HEK293 (cell line): ENCODE measurements at regions not wholly inside any gene's neighbourhood (a gene's known extent, or its start where the extent isn't known, plus 50 kb on each side); places are given as distances from the start of the nearest gene placed in this dataset.

Experiments used
- CTCF ChIP-seq: fragments of 450-650 bp; formaldehyde crosslinking; IDR thresholded peaks from 2 replicates; pipeline ENCODE4 v1.5.1; 2016; ENCODE audit warnings: missing biosample characterization, missing genetic modification characterization
- ZBTB20 ChIP-seq: fragments of 450-650 bp; formaldehyde crosslinking; IDR thresholded peaks from 2 replicates; pipeline ENCODE4 v1.5.1; 2016; ENCODE audit warnings: missing biosample characterization, missing genetic modification characterization
- ZNF239 ChIP-seq: fragments of 450-650 bp; formaldehyde crosslinking; IDR thresholded peaks from 2 replicates; pipeline ENCODE4 v1.5.1; 2016; ENCODE audit warnings: missing biosample characterization, missing genetic modification characterization
- ZNF416 ChIP-seq: fragments of 450-650 bp; formaldehyde crosslinking; IDR thresholded peaks from 2 replicates; pipeline ENCODE4 v1.5.1; 2016; ENCODE audit warnings: missing biosample characterization, missing genetic modification characterization
- TF ChIP-seq, protein P1 (sequence below): fragments of 450-650 bp; formaldehyde crosslinking; IDR thresholded peaks from 2 replicates; pipeline ENCODE4 v1.5.1; 2017; ENCODE audit warnings: missing biosample characterization, missing genetic modification characterization
- TF ChIP-seq, protein P2 (sequence below): fragments of 450-650 bp; IDR thresholded peaks from 2 replicates; pipeline ENCODE4 v1.5.1; 2018; ENCODE audit warnings: missing biosample characterization, mild to moderate bottlenecking, missing genetic modification characterization

GRCh38 chr13:66037096-66037495 is 1193.0 kb downstream of the PCDH9 start:
- TF ChIP-seq, protein P1, sequence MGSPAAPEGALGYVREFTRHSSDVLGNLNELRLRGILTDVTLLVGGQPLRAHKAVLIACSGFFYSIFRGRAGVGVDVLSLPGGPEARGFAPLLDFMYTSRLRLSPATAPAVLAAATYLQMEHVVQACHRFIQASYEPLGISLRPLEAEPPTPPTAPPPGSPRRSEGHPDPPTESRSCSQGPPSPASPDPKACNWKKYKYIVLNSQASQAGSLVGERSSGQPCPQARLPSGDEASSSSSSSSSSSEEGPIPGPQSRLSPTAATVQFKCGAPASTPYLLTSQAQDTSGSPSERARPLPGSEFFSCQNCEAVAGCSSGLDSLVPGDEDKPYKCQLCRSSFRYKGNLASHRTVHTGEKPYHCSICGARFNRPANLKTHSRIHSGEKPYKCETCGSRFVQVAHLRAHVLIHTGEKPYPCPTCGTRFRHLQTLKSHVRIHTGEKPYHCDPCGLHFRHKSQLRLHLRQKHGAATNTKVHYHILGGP (tag by site-specific recombination), result no peak
- TF ChIP-seq ZNF239 (tag by site-specific recombination), result no peak
- TF ChIP-seq ZNF416 (tag by site-specific recombination), result no peak
- TF ChIP-seq, protein P2, sequence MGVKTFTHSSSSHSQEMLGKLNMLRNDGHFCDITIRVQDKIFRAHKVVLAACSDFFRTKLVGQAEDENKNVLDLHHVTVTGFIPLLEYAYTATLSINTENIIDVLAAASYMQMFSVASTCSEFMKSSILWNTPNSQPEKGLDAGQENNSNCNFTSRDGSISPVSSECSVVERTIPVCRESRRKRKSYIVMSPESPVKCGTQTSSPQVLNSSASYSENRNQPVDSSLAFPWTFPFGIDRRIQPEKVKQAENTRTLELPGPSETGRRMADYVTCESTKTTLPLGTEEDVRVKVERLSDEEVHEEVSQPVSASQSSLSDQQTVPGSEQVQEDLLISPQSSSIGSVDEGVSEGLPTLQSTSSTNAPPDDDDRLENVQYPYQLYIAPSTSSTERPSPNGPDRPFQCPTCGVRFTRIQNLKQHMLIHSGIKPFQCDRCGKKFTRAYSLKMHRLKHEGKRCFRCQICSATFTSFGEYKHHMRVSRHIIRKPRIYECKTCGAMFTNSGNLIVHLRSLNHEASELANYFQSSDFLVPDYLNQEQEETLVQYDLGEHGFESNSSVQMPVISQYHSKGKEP (tag by site-specific recombination), result no peak
- TF ChIP-seq ZBTB20, result no peak
- TF ChIP-seq CTCF (tag by site-specific recombination), result no peak
